ENCODE measurements at regions not wholly inside any gene's neighbourhood (a gene's known extent, or its start where the extent isn't known, plus 50 kb on each side); places are given as distances from the start of the nearest gene placed in this dataset.

- H3K27ac ChIP-seq: no peak overlapping the region
- no peaks in the 10 kb centered on the region for H3K36me3 ChIP-seq
- no peaks in the 10 kb centered on the region for H3K9me3 ChIP-seq
- H3K27me3 ChIP-seq: no peaks in the 10 kb centered on the region
- DNase-seq: no peak
- TF ChIP-seq POLR2A (IDR thresholded peaks at IDR 0.05): no peak
- TF ChIP-seq CTCF (IDR thresholded peaks at IDR 0.05): no peak
- H3K4me1 ChIP-seq: no peaks in the 10 kb centered on the region
- no peak overlapping the region for H3K4me3 ChIP-seq
- 54 to 65% methylated on average over 4 of the region's 4 CpGs for WGBS, 2 donors
- intact Hi-C loops (cut with DNase I): no loop called here
Measured at GRCh38 chr7:85324145-85324799, 137.4 kb upstream of the SEMA3D start.

- no peak for DNase-seq
- TF ChIP-seq CTCF (IDR thresholded peaks at IDR 0.05) (no peak), POLR2A (IDR thresholded peaks at IDR 0.05) (no peak)
- Histone ChIP-seq H3K27ac (no peak overlapping the region), H3K27me3 (no peaks in the 10 kb centered on the region), H3K4me1 (no peaks in the 10 kb centered on the region), H3K4me3 (no peak overlapping the region), H3K9me3 (no peaks in the 10 kb centered on the region), H3K36me3 (no peaks in the 10 kb centered on the region)
- 65 to 70% methylated on average over 4 of the region's 4 CpGs for WGBS, 2 donors
- intact Hi-C loops (cut with DNase I): no loop called here
Measured at GRCh38 chr7:85322252-85322651, 135.4 kb upstream of the SEMA3D start.

- H3K27ac ChIP-seq: no peak overlapping the region
- H3K4me3 ChIP-seq: no peak overlapping the region
- no peaks in the 10 kb centered on the region for H3K9me3 ChIP-seq
- intact Hi-C loops (cut with DNase I): no loop called here
- WGBS, 2 donors: 48 to 62% methylated on average over 3 of the region's 3 CpGs
- no peaks in the 10 kb centered on the region for H3K27me3 ChIP-seq
- H3K4me1 ChIP-seq: no peaks in the 10 kb centered on the region
- no peak for TF ChIP-seq CTCF (IDR thresholded peaks at IDR 0.05)
- TF ChIP-seq POLR2A (IDR thresholded peaks at IDR 0.05): no peak
- DNase-seq: no peak
- H3K36me3 ChIP-seq: no peaks in the 10 kb centered on the region
Measured at GRCh38 chr7:85320699-85321476, 134.0 kb upstream of the SEMA3D start.

- Histone ChIP-seq H3K9me3 (no peaks in the 10 kb centered on the region), H3K36me3 (no peaks in the 10 kb centered on the region), H3K4me3 (no peak overlapping the region), H3K27ac (no peak overlapping the region), H3K27me3 (no peaks in the 10 kb centered on the region), H3K4me1 (no peaks in the 10 kb centered on the region)
- intact Hi-C loops (cut with DNase I): no loop called here
- WGBS, 2 donors: 78 to 89% methylated on average over 2 of the region's 2 CpGs
- no peak for TF ChIP-seq POLR2A (IDR thresholded peaks at IDR 0.05)
- TF ChIP-seq CTCF (IDR thresholded peaks at IDR 0.05): no peak
- no peak for DNase-seq
Measured at GRCh38 chr7:85316489-85316888, 129.6 kb upstream of the SEMA3D start.

GRCh38 chr7:85310301-85310700 is 123.4 kb upstream of the SEMA3D start:
- no peaks in the 10 kb centered on the region for H3K4me1 ChIP-seq

More at GRCh38 chr7:85310301-85310700, 123.4 kb upstream of the SEMA3D start:
- Histone ChIP-seq H3K36me3 (no peaks in the 10 kb centered on the region), H3K9me3 (no peaks in the 10 kb centered on the region), H3K4me3 (no peak overlapping the region), H3K27ac (no peak overlapping the region), H3K27me3 (no peaks in the 10 kb centered on the region)
- WGBS, 2 donors: 86 to 88% methylated on average over 1 of the region's 1 CpG
- no peak for DNase-seq
- intact Hi-C loops (cut with DNase I): no loop called here
- TF ChIP-seq POLR2A (IDR thresholded peaks at IDR 0.05) (no peak), CTCF (IDR thresholded peaks at IDR 0.05) (no peak)

Data from esophagus squamous epithelium (tissue), 5 donors.